HG02981 (cell line): ENCODE measurements at regions not wholly inside any gene's neighbourhood (a gene's known extent, or its start where the extent isn't known, plus 50 kb on each side); places are given as distances from the start of the nearest gene placed in this dataset.
A peak's percentile ranks its signal among the peaks of the same experiment; 100 is the strongest.

Experiments used
- ATAC-seq: cut with Tn5 transposase; IDR thresholded peaks from one replicate; pipeline ENCODE4 v1.9.1; 2021; ENCODE audit warnings: mild to moderate bottlenecking, moderate library complexity; ENCODE audit not compliant: unreplicated experiment

DNA sequence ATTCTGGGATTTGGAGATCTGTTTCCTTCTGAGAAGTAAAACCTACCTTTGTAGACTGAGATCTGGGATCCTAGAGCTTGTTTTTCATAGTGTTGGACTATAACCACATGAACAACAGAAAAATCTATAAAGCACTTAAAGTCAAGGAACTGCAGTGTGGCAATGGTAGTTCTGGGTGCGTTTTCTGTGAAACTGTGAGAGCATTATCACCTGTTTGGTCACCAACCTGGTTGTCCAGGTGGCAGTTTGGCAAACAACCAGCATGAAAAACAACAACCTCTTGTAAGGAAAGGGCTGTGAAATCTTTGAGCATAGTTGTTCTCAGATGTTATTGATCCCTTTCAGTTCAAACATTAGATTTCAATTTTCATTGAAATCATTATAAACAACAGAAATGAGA is 215.8 kb upstream of the CITED2 start:
- ATAC-seq = no peak

DNA sequence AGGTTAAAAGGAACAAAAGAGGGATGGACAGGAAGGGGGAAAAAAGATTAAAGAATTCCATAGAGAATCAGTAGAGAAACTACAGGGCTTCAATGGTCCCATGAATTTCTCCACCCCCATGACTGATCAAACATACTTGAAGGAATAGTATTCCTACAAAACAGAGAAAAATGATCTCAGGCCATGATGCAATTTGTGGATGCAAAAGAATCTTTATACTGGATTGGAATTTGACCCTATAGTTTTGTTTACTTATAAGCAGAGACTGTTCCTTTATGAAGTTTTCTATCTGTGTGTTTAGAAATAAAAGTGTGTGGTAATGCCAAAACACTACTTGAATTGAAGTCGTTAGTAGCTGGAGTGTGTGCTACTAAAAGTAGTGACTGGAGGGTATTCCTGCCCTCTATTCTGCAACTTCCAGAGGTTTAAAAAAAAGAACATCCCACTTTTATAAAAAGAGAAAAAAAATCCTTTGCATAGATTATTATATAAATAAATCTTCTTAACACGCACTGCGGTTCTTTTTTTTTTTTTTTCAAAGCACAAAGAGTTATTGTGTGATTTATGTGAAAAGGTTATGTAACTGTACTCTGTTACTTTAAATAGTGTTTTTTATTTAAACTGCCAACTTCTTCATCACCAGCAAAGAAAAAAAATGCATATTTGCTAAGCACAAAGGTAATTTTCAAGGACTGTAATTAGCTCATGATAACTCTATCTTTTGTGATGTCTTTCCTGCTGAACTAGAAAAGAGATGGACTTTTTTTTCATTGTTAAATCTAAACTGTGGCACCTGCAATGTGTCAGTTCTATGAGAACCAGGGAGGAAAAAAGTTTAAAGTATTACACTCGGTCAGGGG is 214.5 kb upstream of the CITED2 start:
- ATAC-seq = no peak

DNA sequence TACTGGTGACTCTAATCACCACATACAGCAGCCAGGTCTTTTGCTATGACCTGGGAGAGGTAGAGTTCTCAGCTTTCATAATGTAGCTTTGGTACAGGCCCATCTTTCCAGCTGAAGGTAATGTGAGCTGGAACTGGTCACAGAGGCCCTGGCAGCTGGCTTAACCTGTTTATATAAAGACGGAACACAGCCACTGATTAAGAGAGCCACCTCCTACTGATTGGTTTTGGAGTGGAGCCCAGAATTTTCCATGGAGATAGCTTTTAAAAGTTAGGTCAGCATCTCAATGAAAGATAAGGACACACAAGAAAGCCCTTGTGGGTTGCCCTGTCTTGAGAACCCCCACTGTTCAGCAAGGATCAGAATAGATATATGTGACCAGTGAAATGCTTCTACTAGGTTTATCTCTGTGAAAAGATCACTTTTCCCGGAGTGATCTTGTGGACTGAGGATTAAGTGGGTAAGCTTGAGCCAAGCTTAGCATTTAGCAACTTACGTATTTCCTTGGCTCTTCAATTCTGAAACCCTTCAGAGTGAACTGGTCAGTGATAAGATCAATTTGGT is 213.7 kb upstream of the CITED2 start:
- ATAC-seq = no peak

DNA sequence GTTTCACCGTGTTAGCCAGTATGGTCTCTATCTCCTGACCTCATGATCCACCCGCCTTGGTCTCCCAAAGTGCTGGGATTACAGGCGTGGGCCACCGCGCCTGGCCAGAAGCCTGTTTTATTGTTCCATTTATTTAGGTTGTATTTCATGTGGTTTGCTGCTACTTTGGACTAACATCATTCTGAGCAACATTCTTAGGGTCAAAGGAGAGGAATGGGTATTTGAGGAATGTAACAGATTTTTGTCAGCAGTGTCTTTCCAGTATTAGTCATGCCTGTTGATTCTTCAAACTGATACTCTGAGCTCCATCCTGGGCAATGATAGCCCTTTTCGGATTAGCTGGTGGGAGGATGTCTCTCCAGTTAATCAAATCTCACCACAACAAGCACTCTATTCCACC is 213.0 kb upstream of the CITED2 start:
- no peak for ATAC-seq

DNA sequence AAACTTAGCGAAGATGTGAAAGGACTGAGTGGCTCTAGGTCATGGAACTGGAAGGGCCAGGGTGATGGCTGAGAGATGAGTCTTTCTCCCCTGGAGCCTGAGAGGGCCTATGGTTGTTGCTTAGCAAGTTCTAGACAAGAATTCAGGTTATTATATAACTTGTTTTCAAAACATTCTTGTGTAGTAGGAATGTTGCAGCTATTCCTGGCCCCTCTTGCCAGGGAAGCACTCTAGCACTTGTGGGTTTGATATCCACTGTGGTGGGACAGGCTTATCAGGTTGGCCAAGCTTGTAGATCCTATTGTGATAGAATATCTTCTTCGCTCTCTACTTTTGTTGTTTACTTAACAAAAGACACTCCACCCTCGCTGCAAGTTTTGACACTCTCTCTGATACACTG is 211.8 kb upstream of the CITED2 start:
- ATAC-seq = no peak

DNA sequence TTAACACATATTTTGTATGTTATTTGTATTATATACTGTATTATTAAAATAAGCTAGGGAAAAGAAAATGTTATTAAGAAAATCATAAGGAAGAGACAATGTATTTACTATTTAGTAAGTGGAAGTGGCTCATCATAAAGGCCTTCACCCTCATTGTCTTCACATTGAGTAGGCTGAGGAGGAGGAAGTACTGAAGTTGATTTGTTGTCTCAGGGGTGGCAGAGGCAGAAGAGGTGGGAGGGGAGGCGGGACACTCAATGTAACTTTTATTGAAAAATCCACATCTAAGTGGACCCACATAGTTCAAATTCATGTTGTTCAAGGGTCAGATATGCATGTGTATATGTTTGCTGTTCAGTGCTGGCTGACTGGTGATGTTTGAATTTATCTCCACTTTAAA is 210.2 kb upstream of the CITED2 start:
- ATAC-seq = no peak

DNA sequence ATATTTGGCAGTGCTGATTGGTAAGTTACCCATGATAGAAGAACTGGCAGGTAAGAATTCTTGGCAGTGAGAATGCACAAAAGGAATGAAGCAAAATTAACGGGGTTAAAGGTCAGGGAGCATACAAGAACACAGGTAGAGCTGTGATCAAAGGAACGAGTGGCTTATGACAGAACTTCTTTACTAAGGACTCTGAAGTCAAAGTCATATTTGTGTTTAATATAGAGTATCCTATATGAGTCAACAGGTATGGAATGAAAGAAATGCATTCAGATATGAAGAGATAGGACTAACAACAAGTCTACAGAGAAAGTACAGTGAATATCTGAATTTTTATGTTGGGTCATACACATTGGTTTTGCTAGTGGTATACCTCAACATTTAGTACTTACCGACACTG is 209.0 kb upstream of the CITED2 start:
- ATAC-seq = no peak

DNA sequence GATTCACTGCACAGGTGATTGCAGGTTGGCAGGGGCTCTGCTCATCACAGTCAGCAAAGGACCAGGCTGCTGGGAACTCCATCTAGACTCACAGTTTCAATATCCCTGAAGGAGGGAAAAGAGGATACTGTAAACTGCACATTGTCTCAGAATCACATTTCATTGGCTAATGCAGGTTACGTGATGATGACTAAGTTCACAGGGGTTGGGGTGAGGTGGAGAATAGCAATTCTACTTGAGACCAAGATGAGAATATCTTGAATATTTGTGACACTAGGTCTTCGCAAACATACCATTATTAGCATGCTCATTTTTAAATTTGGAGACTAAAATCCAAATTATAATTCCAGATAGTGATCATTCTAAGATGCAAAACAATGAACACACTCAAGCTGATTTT is 208.5 kb upstream of the CITED2 start:
- ATAC-seq = no peak

DNA sequence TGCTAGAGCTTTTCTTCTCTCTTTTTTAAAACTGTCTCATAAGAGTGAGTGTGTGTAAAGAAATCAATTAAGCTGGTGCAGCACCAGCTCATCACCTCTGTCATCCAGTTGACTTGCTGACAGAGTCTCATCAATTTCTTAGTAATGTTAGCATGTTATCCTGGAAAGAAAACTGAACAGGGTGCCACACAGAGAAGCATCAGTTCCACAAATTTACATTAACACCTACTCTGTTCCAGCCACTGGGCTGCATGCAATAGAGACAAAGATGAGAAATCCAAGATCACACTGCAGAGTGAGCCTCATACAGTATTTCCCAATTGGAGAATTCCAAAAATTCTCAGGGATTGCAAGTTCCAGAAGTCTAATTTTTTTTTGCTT is 207.0 kb upstream of the CITED2 start:
- ATAC-seq = no peak

DNA sequence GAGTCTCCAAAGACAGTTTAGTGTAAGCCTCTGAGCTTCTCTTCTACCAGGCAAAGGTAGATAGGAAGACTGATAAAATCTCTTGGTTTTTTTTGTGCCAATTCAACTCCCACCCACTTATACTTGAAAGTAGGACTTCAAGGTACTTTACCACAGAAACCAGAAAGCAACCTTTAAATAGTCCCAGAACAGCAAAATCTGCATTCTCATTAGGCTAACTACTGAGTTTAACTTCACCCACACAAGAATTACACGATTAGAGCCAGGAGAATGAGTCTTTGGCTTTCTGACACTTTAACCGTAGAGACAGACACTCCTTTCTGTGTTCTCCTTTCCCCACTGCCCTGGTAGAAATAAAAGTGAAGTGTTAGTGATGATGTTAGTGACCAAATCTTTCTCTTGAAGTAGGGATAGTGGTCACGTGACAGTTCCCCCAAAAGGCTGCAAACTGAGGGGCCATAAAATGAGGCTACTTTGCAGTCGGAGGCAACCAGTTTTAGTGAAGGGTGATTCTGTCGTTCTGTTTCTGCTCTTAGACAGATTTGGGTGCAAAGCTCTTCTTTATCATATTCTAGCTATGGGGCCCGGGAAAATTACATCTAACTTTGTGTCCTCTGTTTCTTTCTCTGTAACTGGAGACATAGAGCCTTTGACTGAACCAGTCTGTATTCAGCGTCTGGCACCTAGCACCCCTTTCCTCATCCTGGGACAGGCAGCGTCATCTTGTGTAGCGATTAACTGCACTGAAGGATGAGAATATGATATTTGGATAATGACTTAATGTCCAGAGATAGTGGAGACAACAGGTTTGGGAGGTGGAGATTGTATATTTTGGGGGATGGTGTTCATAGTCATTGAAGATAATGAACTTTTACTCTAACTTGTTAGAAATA is 206.4 kb upstream of the CITED2 start:
- peak; percentile 71 for ATAC-seq

DNA sequence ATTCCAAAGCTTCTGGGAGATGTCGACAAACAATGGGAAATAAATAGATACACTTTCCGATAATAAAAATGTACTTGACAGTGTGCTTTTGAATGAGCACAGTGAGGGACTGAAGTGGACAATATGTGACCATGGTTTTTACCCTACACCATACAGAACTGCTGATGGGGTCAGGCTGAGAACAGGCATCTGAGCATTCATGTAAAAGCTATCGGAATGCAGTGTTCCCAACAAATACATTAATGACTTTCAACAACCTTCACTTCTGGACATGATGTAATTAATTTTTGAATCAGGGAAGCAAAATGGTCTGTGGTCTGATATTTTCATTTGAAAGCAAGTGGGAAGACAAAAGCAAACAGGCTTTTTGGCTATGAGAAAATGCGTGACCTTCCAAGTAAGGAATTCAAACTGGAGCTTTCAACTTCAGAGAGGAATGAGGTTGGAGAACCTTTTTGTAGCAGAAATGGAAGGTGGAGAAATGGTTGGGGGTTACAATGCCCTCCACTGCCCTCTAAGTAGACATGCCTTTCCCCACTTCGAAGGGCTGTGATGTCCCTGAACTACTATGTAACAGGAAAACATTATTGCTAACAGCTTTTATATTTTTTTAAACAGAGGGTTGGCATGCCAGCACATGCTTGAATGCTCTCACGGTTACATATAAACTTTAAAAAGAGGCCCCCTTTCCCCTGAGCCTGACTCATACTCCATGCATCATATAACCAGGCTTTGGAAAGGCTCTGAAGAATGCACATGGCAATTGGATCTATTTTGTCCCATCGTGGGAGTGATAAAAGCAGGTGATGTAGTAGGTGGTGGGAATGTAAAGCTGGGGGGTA is 203.5 kb upstream of the CITED2 start:
- no peak for ATAC-seq

DNA sequence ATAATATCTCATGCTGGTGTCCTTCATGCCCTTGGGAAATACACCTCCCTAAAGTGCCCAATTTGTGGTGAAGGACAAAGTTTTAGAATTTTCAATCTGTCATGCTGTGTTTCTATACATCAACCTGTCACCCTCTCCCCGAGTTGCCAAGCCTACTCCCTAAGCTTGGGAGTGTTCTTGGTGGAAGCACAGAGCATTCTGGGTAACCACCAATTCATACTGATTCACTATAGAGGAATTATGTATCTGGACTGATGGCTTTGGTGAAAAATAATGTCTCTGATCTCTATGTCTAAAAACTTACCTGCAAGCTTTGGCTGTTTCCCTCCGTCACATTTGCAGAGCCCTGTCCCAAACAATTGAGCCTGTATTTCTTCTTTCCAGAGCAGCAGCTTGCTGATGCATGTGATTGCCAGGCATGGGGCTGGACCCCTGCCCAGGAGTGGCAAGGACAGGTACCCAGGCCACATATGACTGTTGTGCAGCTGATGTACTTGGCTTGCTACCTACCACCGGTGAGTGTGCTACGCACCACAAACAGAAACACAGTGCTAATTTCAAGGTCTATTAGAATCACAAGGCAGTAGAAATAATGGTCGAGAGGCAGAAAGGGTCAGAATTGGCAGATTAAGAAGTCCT is 202.8 kb upstream of the CITED2 start:
- ATAC-seq = no peak

DNA sequence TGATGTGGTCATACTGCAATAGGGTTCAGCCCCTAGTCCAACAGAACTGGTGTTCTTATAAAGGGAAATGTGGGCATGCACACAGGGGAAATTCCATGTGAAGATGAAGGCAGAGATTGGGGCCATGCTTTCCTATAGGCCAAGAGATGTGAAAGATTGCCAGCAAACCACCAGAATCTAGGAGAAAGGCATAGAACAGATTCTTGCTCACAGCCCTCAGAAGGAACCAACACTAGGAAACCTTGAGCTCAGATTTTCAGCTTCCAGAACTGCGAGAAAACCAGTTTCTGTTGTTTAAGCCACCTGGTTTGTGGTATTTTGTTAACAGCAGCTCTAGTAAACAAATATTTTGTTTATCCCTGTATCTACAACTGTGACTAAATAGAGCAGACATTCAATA is 197.6 kb upstream of the CITED2 start:
- no peak for ATAC-seq

DNA sequence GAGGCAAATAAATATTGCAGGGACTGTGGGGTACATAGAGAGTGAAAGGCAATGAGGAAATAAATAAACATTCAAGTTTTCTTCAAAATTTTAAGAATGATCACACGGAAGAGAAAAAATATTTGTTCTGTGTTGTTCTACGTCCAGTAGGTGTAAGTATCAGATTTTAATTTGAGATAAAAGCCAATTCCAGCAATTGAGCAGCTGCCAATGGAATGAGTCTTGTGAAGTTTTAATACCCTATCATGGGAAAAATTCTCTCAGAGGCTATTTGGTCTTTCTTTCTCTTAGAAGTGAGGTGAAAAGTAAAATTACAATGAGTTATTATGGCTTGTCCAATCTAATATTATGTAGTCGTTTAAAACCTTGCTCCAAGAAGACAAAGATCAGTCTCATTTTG is 195.7 kb upstream of the CITED2 start:
- no peak for ATAC-seq

DNA sequence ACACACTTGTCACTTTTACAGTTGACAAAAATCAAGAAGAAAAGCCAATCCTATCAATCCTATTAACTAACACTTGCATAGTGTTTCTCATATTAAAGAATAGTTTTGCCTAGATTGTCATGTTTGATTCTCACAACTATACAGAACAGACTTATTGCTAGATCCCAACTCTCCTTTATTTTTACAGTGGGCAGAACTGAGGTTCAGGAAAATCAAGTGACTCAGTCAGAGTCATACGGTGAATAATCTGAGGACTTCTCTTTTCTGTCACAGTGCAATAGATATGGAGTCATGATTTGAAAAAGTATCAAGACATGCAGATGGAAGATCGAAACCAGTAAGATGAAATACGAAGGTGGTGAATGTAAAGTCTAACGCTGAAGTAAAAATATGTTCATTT is 195.1 kb upstream of the CITED2 start:
- ATAC-seq = no peak

DNA sequence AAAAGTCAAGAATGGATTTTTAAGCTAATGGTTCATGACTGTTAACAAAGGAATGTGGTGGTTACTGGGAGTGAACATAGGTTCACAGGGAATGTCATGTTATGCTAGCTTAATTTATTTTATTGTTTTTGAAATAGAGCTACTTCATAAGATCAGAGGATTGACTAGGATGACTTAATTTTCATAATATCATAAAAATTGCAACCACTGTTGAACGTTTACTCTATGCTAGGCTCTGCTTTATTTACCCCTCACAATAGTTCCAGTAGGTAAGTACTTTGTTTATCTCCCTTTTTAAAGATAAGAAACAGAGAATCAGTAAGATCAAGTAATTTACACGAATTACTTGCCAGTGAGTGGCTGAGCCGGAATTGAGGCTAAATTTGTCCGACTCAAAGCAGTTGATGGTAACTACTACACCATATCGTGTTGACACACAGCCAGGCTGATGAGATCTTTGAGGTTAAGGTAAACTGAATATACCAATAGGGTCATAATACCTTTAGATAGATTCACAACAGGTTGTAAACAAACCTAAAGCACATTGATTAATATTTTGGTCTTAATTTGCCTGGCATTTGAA is 194.6 kb upstream of the CITED2 start:
- no peak for ATAC-seq

DNA sequence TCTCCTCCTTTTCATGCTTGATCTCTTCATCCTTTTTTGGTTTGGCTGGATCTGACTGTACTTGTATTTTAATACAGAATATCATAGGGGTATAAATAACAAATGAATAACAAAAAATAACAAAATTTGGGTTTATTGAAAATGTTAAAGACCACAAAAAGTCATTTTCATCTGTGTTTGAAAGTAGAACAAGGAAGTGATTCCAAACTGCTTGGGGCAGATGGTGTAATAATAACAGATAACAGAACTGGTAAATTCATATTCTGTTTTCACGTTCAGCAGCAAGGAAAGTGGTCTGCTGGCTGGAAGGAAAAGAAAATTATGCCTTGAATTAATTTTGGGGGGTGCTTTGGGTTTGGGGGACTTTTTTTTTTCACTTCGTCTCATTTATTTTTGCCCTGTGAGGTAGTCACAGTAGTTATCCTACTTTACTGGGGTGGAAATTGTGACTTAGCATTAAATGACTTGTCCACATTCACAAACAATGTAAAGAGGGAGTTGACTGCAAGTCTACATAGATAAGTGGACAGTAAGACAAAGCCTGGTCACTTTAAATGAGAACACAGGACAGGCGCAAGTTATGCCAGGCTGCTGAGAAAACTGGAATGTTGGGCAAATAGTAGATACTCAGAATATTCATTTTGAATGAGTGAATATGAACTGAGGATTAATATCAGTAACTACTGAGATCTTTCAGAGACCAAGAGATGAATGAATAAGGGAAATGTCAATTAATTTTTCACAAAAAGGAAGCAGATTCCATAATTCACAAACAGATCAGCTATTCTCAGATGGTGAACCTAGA is 193.9 kb upstream of the CITED2 start:
- ATAC-seq = no peak

DNA sequence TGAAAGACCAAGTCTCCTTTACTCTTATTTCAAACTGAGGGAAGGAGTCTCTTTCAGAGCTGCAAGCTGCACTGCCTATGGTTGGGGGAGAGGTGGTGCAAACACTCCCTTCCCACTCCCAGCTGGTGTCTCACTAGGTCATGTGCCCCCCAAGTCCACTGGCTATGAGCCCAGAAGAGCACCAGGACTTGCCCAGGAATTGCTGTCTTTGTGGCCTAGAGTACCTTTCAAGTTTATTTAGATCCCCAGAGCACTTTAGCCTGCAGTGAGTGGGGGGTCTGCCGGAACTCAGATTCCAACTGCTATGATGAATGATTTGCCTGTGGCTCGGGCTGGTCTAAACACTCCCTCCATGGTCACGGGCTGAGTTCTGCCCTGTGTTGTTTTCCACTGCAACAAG is 192.6 kb upstream of the CITED2 start:
- ATAC-seq = no peak

DNA sequence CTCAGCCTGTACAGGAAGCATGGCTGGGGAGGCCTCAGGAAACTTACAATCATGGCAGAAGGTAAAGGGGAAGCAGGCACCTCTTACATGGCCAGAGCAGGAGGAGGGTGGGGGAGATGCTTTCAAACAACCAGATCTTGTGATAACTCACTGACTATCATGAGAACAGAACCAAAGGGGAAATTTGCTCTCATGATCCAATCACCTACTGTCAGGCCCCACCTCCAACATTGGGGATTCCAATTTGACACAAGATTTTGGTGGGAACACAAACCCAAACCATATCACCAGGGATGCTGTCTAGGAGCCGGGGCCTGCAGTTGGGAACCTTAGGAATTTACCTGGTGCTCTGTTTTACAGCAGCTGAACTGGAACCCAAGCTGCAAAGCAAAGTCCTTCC is 191.1 kb upstream of the CITED2 start:
- ATAC-seq = no peak
